ENCODE measurements at regions not wholly inside any gene's neighbourhood (a gene's known extent, or its start where the extent isn't known, plus 50 kb on each side); places are given as distances from the start of the nearest gene placed in this dataset.
A peak's percentile ranks its signal among the peaks of the same experiment; 100 is the strongest.

DNA sequence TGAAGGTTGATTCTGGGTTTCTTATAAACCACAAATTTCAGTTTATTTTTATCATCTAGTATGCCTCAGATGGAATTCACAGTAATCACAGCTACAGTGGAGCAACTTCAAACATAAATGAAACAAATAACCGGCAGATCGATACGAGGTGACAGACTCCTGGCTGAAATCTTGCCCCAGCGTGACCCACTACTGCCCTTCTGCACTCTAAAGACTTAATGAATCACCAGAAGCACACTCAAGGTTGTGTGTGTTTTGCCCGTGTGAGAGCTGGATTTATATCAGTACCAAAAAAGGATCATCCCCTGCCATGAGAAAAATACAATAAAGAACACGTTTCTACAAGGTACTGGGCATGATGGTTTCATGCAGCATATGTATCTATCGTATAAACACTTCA is 161.7 kb downstream of the KLF12 start:
- Histone ChIP-seq H3K4me3 (ENCODE audit: low read length) (no peak overlapping the region), H3K27ac (ENCODE audit: low read length) (no peak overlapping the region), H3K4me1 (ENCODE audit: control insufficient read depth, insufficient read depth, low read length) (no peaks in the 10 kb centered on the region), H3K36me3 (ENCODE audit: control insufficient read depth, insufficient read depth, low read length) (no peaks in the 10 kb centered on the region), H3K9me3 (ENCODE audit: control insufficient read depth, low read depth, low read length) (no peaks in the 10 kb centered on the region), H3K27me3 (ENCODE audit: control insufficient read depth, insufficient read depth, low read length) (no peaks in the 10 kb centered on the region)
- 100% methylated on average over 2 of the region's 7 CpGs for WGBS (ENCODE audit: insufficient coverage, low lambda C conversion rate)
- no peak for DNase-seq

DNA sequence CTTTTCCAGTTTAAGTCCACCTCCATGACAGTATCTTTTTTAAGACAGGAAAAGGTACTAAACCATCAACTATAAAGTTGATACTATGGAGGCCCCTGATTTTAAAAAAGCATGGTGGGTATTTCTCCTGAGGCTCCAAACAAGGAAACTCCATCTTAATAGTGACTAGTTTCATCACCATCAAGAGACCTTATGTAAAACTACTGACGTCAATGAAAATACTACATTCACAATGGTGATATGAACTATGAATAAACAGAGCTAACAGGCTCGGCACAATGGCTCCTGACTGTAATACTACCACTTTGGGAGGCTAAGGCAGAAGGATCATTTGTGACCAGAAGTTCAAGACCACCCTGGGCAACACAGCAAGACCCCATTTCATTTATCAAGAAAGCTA is 162.7 kb downstream of the KLF12 start:
- Histone ChIP-seq H3K4me1 (ENCODE audit: control insufficient read depth, insufficient read depth, low read length) (no peaks in the 10 kb centered on the region), H3K4me3 (ENCODE audit: low read length) (no peak overlapping the region), H3K36me3 (ENCODE audit: control insufficient read depth, insufficient read depth, low read length) (no peaks in the 10 kb centered on the region), H3K27me3 (ENCODE audit: control insufficient read depth, insufficient read depth, low read length) (no peaks in the 10 kb centered on the region), H3K27ac (ENCODE audit: low read length) (no peak overlapping the region), H3K9me3 (ENCODE audit: control insufficient read depth, low read depth, low read length) (no peaks in the 10 kb centered on the region)
- WGBS (ENCODE audit: insufficient coverage, low lambda C conversion rate): no CpG with 5 or more reads among the region's 2 CpGs
- DNase-seq: no peak

DNA sequence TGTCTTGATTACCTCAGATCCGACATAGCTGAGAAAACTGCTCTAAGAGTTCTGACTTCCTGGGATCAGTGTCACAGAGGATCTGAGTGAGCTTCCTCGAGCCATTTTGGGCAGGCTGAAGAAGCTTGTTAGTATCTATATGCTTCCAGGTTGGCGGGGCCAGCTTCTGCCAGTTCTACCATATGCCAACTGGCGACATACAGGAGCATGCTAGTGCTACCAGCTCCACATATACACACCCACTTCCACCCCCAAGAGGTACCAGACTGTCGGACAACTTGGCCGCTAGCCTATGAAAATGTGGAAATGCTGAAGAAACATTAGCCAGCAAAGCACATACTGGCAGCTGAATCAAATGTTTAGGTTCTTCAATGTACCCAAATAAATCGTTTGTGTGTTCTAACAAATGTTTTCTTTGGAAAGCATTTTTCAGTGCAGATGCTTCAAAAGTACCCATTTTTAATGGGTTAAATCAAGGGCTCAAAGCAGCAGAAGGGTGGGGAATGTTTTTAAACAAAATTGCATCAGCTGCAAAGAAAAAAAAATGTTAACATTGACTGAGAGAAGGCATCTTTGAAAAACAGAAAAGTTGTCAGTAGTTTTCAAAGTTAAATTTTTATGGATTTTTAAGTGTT is 163.7 kb downstream of the KLF12 start:
- no peaks in the 10 kb centered on the region for H3K9me3 ChIP-seq (ENCODE audit: control insufficient read depth, low read depth, low read length)
- no peak overlapping the region for H3K27ac ChIP-seq (ENCODE audit: low read length)
- H3K27me3 ChIP-seq (ENCODE audit: control insufficient read depth, insufficient read depth, low read length): no peaks in the 10 kb centered on the region
- H3K4me1 ChIP-seq (ENCODE audit: control insufficient read depth, insufficient read depth, low read length): no peaks in the 10 kb centered on the region
- no peaks in the 10 kb centered on the region for H3K36me3 ChIP-seq (ENCODE audit: control insufficient read depth, insufficient read depth, low read length)
- no peak for DNase-seq
- 88% methylated on average over 1 of the region's 7 CpGs for WGBS (ENCODE audit: insufficient coverage, low lambda C conversion rate)
- H3K4me3 ChIP-seq (ENCODE audit: low read length): no peak overlapping the region

DNA sequence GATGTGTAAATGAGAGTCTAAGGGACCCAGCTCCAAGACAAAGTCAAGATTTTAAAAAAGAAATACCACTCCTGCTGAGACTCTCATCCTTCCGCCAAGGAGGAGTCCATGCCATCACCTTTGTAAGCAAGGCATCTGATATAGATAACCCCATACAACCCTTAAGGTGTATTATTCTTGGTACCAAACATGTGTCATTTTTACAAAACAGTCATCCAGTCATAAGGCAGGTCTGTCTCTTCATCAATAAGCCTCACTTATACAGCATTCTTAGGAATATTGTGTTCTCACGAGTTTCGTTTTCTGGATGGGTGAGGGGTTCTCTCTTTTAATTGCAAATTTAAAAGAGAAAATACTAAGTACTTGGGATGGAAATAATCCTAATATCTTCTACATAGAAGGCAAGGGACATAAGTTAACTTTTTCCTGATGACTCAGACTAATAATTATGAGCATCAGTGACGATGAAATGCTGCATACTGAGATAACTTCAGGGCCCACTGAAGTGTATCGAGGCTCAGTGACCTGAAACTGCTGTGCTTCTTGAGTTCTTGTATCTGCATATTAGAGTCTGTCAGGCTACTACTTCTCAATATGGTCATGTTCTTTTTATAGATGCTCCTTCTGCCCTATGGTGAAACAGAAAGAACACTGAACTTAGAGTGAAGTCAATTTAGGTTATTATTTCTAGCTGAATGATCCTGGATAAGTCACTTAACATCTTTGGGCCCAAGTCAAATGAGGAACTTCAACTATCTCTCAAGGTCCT is 166.6 kb downstream of the KLF12 start:
- Histone ChIP-seq H3K4me1 (ENCODE audit: control insufficient read depth, insufficient read depth, low read length) (no peaks in the 10 kb centered on the region), H3K27me3 (ENCODE audit: control insufficient read depth, insufficient read depth, low read length) (no peaks in the 10 kb centered on the region), H3K9me3 (ENCODE audit: control insufficient read depth, low read depth, low read length) (no peaks in the 10 kb centered on the region), H3K27ac (ENCODE audit: low read length) (no peak overlapping the region), H3K36me3 (ENCODE audit: control insufficient read depth, insufficient read depth, low read length) (no peaks in the 10 kb centered on the region), H3K4me3 (ENCODE audit: low read length) (no peak overlapping the region)
- DNase-seq: no peak
- 89% methylated on average over 3 of the region's 5 CpGs for WGBS (ENCODE audit: insufficient coverage, low lambda C conversion rate)

DNA sequence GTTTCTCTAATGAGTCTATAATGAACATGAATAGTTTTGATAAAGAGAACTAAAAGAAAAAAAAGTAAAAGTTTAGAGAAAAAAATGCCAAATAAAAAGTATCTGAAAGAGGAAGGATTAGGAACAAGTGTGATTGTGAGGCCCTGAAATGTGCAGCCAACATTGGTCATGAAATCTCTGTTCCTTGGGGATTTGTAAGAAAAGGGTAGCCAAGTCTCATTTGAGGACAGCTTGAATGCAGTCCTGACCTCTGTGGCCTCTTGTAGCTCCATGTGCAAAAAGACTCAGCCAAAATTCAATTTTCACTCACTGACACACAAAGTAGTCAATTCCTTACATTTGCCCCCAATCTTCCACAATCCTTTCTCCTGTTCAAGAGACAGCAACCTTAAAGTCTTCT is 167.9 kb downstream of the KLF12 start:
- no peaks in the 10 kb centered on the region for H3K27me3 ChIP-seq (ENCODE audit: control insufficient read depth, insufficient read depth, low read length)
- no peak overlapping the region for H3K4me3 ChIP-seq (ENCODE audit: low read length)
- H3K27ac ChIP-seq (ENCODE audit: low read length): no peak overlapping the region
- no peak for DNase-seq
- H3K9me3 ChIP-seq (ENCODE audit: control insufficient read depth, low read depth, low read length): no peaks in the 10 kb centered on the region
- H3K4me1 ChIP-seq (ENCODE audit: control insufficient read depth, insufficient read depth, low read length): no peaks in the 10 kb centered on the region
- no peaks in the 10 kb centered on the region for H3K36me3 ChIP-seq (ENCODE audit: control insufficient read depth, insufficient read depth, low read length)

DNA sequence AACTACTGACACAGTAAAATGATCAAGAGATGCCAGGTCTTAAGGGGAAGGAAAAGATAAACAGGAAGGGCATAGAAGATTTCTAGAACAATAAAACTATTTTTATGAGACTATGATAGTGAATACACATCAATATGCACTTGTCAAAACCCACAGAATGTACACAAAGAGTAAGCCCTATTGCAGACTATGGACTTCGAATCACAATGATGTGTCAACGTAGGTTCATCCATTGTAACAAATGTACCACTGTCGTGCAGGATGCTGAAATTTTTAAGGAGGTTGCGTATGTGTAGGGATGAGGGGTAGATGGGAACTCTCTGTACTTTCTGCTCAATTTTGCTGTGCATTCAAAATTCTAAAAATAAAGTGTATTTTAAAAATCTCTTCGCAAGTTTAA is 171.9 kb downstream of the KLF12 start:
- DNase-seq: no peak
- WGBS (ENCODE audit: insufficient coverage, low lambda C conversion rate): 79% methylated on average over 4 of the region's 5 CpGs
- H3K4me3 ChIP-seq (ENCODE audit: low read length): no peak overlapping the region

DNA sequence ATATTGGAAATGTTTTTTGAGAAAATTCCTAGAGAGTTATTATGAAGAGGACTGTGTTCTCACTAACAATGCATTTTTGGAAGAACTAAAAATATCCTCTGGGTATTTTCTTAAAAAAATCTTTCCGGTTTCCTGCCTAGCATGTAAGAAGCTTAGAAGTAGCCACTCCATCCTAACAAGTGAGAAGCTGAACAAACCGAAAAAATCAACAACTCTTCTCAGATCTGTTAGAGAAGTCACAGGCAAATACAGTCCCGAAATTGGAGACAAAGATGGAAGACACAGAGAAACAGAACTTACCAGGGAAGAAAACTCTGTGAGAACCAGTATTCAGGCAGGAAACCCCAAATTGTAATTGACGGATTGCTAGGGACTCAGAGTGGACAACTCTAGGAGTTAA is 173.0 kb downstream of the KLF12 start:
- Histone ChIP-seq H3K27me3 (ENCODE audit: control insufficient read depth, insufficient read depth, low read length) (no peaks in the 10 kb centered on the region), H3K4me3 (ENCODE audit: low read length) (no peak overlapping the region), H3K9me3 (ENCODE audit: control insufficient read depth, low read depth, low read length) (no peaks in the 10 kb centered on the region), H3K36me3 (ENCODE audit: control insufficient read depth, insufficient read depth, low read length) (no peaks in the 10 kb centered on the region), H3K27ac (ENCODE audit: low read length) (no peak overlapping the region), H3K4me1 (ENCODE audit: control insufficient read depth, insufficient read depth, low read length) (no peaks in the 10 kb centered on the region)
- WGBS (ENCODE audit: insufficient coverage, low lambda C conversion rate): 96% methylated on average over 4 of the region's 4 CpGs
- DNase-seq: no peak

More for the DNA sequence above, 171.9 kb downstream of the KLF12 start:
- Histone ChIP-seq H3K4me1 (ENCODE audit: control insufficient read depth, insufficient read depth, low read length) (no peaks in the 10 kb centered on the region), H3K9me3 (ENCODE audit: control insufficient read depth, low read depth, low read length) (no peaks in the 10 kb centered on the region), H3K36me3 (ENCODE audit: control insufficient read depth, insufficient read depth, low read length) (no peaks in the 10 kb centered on the region), H3K27ac (ENCODE audit: low read length) (no peak overlapping the region), H3K27me3 (ENCODE audit: control insufficient read depth, insufficient read depth, low read length) (no peaks in the 10 kb centered on the region)

DNA sequence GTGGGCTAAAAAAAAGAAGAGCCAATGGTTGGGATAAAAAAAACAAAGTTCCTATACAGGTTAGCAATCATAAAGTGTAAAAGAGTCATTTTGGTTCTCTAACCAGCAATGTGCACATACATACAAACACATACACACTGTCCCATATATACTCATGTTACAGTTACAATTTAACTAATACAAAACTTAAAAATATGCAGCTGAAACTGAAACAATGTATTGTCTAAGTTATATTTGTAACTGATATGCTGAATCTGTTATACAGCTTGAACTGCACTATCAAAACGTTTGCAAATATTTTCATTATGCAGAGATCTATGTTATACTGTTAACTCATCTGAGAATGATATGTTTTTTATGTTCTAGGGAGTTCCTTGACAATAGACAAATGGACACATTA is 173.7 kb downstream of the KLF12 start:
- no peaks in the 10 kb centered on the region for H3K36me3 ChIP-seq (ENCODE audit: control insufficient read depth, insufficient read depth, low read length)
- no peaks in the 10 kb centered on the region for H3K27me3 ChIP-seq (ENCODE audit: control insufficient read depth, insufficient read depth, low read length)
- no peak overlapping the region for H3K27ac ChIP-seq (ENCODE audit: low read length)
- H3K4me3 ChIP-seq (ENCODE audit: low read length): no peak overlapping the region
- WGBS (ENCODE audit: insufficient coverage, low lambda C conversion rate): 50% methylated on average over 1 of the region's 1 CpG
- no peaks in the 10 kb centered on the region for H3K9me3 ChIP-seq (ENCODE audit: control insufficient read depth, low read depth, low read length)
- H3K4me1 ChIP-seq (ENCODE audit: control insufficient read depth, insufficient read depth, low read length): no peaks in the 10 kb centered on the region
- DNase-seq: no peak

DNA sequence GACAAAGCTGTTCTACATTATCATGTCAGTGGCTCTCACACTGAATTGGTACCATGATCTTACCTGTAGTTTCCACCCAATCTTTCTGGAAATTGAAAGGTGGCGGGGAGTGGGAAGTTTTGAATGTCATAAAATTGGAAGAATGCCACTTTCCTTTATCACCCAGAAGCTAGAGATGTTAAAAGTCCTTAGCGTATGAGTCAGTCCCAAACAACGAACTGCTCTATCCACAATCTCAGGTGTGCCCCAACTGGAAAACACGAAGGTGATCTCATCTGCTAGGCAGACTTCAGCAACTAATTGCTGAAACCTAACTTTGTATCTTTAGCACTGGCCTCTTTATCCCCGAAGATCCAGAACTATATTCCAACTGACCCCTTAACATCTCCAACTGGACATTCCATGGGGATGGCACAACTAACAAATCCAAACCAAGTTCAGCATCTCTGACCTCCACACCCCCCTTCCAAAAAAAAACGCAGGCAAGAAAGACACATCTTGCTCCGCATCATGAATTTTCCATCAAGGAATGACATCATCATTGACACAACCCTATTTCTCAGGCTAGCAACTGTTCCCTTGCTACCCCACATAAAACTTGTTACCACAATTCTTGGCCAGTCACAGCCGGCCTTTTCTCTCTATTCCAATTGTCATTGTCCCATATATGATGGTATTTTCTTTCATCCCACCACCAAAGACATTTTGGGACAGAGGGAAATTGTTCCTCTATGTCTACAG is 175.4 kb downstream of the KLF12 start:
- no peak overlapping the region for H3K27ac ChIP-seq (ENCODE audit: low read length)
- DNase-seq: peak in 1 of 2 donors; percentile 16

DNA sequence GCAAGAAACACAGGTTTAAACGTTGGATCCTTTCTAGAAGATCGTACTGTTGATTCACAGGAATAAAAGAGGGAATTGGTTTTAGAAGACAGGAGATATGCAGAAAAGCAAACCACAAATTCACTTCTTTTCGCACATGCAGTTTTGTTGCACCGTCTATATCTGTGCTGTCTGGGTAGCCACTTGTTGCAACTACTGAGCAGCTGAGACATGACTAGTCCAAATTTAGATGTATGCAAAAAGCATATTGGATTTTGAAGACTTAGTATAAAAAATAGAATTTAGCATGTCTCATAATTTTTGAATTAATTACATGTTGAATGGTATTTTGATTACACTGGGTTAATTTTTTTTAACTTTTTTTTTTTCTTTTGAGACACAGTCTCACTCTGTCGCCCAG is 176.3 kb downstream of the KLF12 start:
- no peaks in the 10 kb centered on the region for H3K9me3 ChIP-seq (ENCODE audit: control insufficient read depth, low read depth, low read length)
- H3K27me3 ChIP-seq (ENCODE audit: control insufficient read depth, insufficient read depth, low read length): no peaks in the 10 kb centered on the region
- WGBS (ENCODE audit: insufficient coverage, low lambda C conversion rate): no CpG with 5 or more reads among the region's 5 CpGs
- no peak overlapping the region for H3K27ac ChIP-seq (ENCODE audit: low read length)
- H3K4me3 ChIP-seq (ENCODE audit: low read length): no peak overlapping the region
- DNase-seq: no peak
- H3K36me3 ChIP-seq (ENCODE audit: control insufficient read depth, insufficient read depth, low read length): no peaks in the 10 kb centered on the region
- H3K4me1 ChIP-seq (ENCODE audit: control insufficient read depth, insufficient read depth, low read length): no peaks in the 10 kb centered on the region

More for the DNA sequence above, 175.4 kb downstream of the KLF12 start:
- no peaks in the 10 kb centered on the region for H3K4me1 ChIP-seq (ENCODE audit: control insufficient read depth, insufficient read depth, low read length)
- H3K27me3 ChIP-seq (ENCODE audit: control insufficient read depth, insufficient read depth, low read length): no peaks in the 10 kb centered on the region
- no peaks in the 10 kb centered on the region for H3K9me3 ChIP-seq (ENCODE audit: control insufficient read depth, low read depth, low read length)
- no peaks in the 10 kb centered on the region for H3K36me3 ChIP-seq (ENCODE audit: control insufficient read depth, insufficient read depth, low read length)
- H3K4me3 ChIP-seq (ENCODE audit: low read length): no peak overlapping the region
- WGBS (ENCODE audit: insufficient coverage, low lambda C conversion rate): no CpG with 5 or more reads among the region's 8 CpGs
